ENCODE measurements at regions not wholly inside any gene's neighbourhood (a gene's known extent, or its start where the extent isn't known, plus 50 kb on each side); places are given as distances from the start of the nearest gene placed in this dataset.

- no peak overlapping the region for H3K9ac ChIP-seq (replicated peaks; ENCODE audit: extremely low read depth, insufficient read depth, low read length)
- no peak overlapping the region for H3K4me2 ChIP-seq (ENCODE audit: insufficient read depth, low read length)
- no peak for TF ChIP-seq POLR2A (IDR thresholded peaks at IDR 0.05; ENCODE audit: low read depth, low read length)
- TF ChIP-seq POLR2AphosphoS5 (IDR thresholded peaks at IDR 0.05; ENCODE audit: insufficient read depth, low read depth, low read length) = no peak
- TF ChIP-seq GATA2 (IDR thresholded peaks at IDR 0.05; ENCODE audit: insufficient read depth, insufficient read length, low read depth, low read length) = no peak
- TF ChIP-seq FOS (IDR thresholded peaks at IDR 0.05; ENCODE audit: borderline replicate concordance, insufficient read depth, low read length) = no peak
- TF ChIP-seq, protein P1, sequence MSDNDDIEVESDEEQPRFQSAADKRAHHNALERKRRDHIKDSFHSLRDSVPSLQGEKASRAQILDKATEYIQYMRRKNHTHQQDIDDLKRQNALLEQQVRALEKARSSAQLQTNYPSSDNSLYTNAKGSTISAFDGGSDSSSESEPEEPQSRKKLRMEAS (IDR thresholded peaks at IDR 0.05; ENCODE audit: insufficient read depth, insufficient read length) = no peak
- no peak for TF ChIP-seq MYC (IDR thresholded peaks at IDR 0.05; ENCODE audit: low read depth, low read length)
- TF ChIP-seq JUN (IDR thresholded peaks at IDR 0.05; ENCODE audit: borderline replicate concordance, insufficient read depth, insufficient read length, low read depth) = no peak
- no peak for TF ChIP-seq EZH2 (IDR thresholded peaks at IDR 0.05; ENCODE audit: borderline replicate concordance, low read depth, low read length, severe bottlenecking)
- no peak for TF ChIP-seq CTCF (IDR thresholded peaks at IDR 0.05; ENCODE audit: extremely low read depth in 1 of 2, insufficient read depth in 1 of 2, low read depth in 1 of 2, low read length in 2 of 2)
- no peaks in the 10 kb centered on the region for H3K9me1 ChIP-seq (replicated peaks; ENCODE audit: control insufficient read depth, extremely low read depth, insufficient read depth, low read length)
- dilution Hi-C loops (cut with MboI; ENCODE audit: extremely low pct_ligation_motif_present, low sequenced_read_pairs) = no loop called here
- H3K27ac ChIP-seq (ENCODE audit: insufficient read depth, low read depth, low read length) = no peak overlapping the region
- BruUV-seq (replicated peaks) = no TSS peak
- ChIA-PET POLR2A (no interaction called here), CTCF (no interaction called here)
- H3K9me3 ChIP-seq (replicated peaks; ENCODE audit: control insufficient read depth, insufficient read depth, low read length) = no peaks in the 10 kb centered on the region
- no peak for FAIRE-seq
- intact Hi-C loops (cut with micrococcal nuclease) = no loop called here
- no peak overlapping the region for H3K4me3 ChIP-seq (replicated peaks in 1 of 3; ENCODE audit: insufficient read depth in 1 of 3, low read depth in 1 of 3, low read length in 3 of 3)
- no peak for DNase-seq (ENCODE audit: low read depth, low spot score)
- H4K20me1 ChIP-seq (replicated peaks; ENCODE audit: control insufficient read depth, extremely low read depth, insufficient read depth, low read length) = no peaks in the 10 kb centered on the region
- no peaks in the 10 kb centered on the region for H3K4me1 ChIP-seq (ENCODE audit: control insufficient read depth, extremely low read depth, insufficient read depth, low read length)
- no peaks in the 10 kb centered on the region for H3K79me2 ChIP-seq (ENCODE audit: control insufficient read depth, insufficient read depth, low read length)
- H3K27me3 ChIP-seq (ENCODE audit: control insufficient read depth in 2 of 2, insufficient read depth in 2 of 2, low read length in 2 of 2) = peaks cover 2 to 8% of the 10 kb centered on the region in 2 experiments
- no peak overlapping the region for H2AFZ ChIP-seq (ENCODE audit: low read depth, low read length)
- H3K36me3 ChIP-seq (ENCODE audit: control insufficient read depth in 2 of 2, extremely low read depth in 1 of 2, insufficient read depth in 2 of 2, low read length in 2 of 2) = no peaks in the 10 kb centered on the region
These were observed 52.4 kb upstream of the SIX3 start for GRCh38 chr2:44889096-44889495.
